ENCODE measurements at regions not wholly inside any gene's neighbourhood (a gene's known extent, or its start where the extent isn't known, plus 50 kb on each side); places are given as distances from the start of the nearest gene placed in this dataset.

GRCh38 chr10:6907877-6908530, 327.9 kb upstream of the PRKCQ start:
- no peak overlapping the region for H3K9ac ChIP-seq (ENCODE audit: low read depth in 1 of 2, low read length in 2 of 2)
- no peaks in the 10 kb centered on the region for H3K4me1 ChIP-seq (ENCODE audit: control insufficient read depth in 2 of 2, insufficient read depth in 2 of 2, low read length in 2 of 2)
- H3K36me3 ChIP-seq (ENCODE audit: control insufficient read depth in 2 of 2, insufficient read depth in 2 of 2, low read length in 2 of 2): no peaks in the 10 kb centered on the region
- H3K9me3 ChIP-seq (ENCODE audit: control insufficient read depth in 2 of 2, low read length in 2 of 2): peaks cover 0 to 3% of the 10 kb centered on the region in 2 donors
- H3K27ac ChIP-seq (ENCODE audit: low read depth in 2 of 2, low read length in 2 of 2): no peak overlapping the region
- H3K4me3 ChIP-seq (ENCODE audit: low read length in 2 of 2): no peak overlapping the region
- H3K27me3 ChIP-seq (ENCODE audit: control insufficient read depth in 2 of 2, insufficient read depth in 2 of 2, low read length in 2 of 2): no peaks in the 10 kb centered on the region

DNA sequence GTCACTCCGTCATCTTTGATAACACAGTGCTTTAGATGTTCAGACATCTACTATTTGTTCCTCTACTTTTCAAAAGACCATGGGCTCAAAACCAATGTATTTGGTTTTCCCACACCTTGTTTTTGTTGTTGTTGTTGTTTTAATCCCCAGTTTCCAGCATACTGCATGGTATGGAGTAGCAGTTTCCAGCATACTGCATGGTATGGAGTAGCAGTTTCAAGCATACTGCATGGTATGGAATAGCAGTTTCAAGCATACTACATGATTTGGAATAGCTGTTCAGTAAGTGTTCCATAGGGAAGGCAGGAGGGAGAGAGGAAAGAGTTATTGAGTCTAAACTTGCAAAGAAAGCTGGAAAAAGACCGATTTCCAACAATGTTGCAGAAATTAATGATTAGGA, 314.3 kb upstream of the PRKCQ start:
- Histone ChIP-seq H3K4me1 (ENCODE audit: control insufficient read depth in 2 of 2, insufficient read depth in 2 of 2, low read length in 2 of 2) (no peaks in the 10 kb centered on the region), H3K4me3 (ENCODE audit: low read length in 2 of 2) (no peak overlapping the region), H3K27me3 (ENCODE audit: control insufficient read depth in 2 of 2, insufficient read depth in 2 of 2, low read length in 2 of 2) (no peaks in the 10 kb centered on the region), H3K9ac (ENCODE audit: low read depth in 1 of 2, low read length in 2 of 2) (no peak overlapping the region), H3K9me3 (ENCODE audit: control insufficient read depth in 2 of 2, low read length in 2 of 2) (no peaks in the 10 kb centered on the region), H3K27ac (ENCODE audit: low read depth in 2 of 2, low read length in 2 of 2) (no peak overlapping the region), H3K36me3 (ENCODE audit: control insufficient read depth in 2 of 2, insufficient read depth in 2 of 2, low read length in 2 of 2) (no peaks in the 10 kb centered on the region)

- Histone ChIP-seq H3K9me3 (ENCODE audit: control insufficient read depth in 2 of 2, low read length in 2 of 2) (no peaks in the 10 kb centered on the region), H3K36me3 (ENCODE audit: control insufficient read depth in 2 of 2, insufficient read depth in 2 of 2, low read length in 2 of 2) (no peaks in the 10 kb centered on the region), H3K4me1 (ENCODE audit: control insufficient read depth in 2 of 2, insufficient read depth in 2 of 2, low read length in 2 of 2) (no peaks in the 10 kb centered on the region), H3K4me3 (ENCODE audit: low read length in 2 of 2) (no peak overlapping the region), H3K9ac (ENCODE audit: low read depth in 1 of 2, low read length in 2 of 2) (no peak overlapping the region), H3K27me3 (ENCODE audit: control insufficient read depth in 2 of 2, insufficient read depth in 2 of 2, low read length in 2 of 2) (no peaks in the 10 kb centered on the region), H3K27ac (ENCODE audit: low read depth in 2 of 2, low read length in 2 of 2) (no peak overlapping the region)
Observed at GRCh38 chr10:6892864-6893263, 312.8 kb upstream of the PRKCQ start.

DNA sequence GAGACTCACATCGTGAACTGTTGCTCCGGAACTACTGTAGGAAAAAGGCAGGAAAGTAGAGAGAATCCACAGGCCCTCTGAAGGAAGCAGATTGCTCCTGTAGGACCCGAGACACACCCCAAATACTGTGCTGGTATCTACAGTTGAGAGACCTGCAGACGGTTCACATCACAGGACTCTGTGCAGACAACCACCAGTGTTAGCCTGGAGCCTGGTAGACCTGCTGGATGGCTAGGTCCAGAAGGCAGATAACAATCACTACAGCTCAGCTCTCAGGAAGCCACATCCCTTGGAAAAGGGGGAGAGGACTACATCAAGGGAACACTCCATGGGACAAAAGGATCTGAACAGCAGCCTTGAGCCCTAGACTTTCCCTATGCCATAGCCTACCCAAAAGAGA, 311.8 kb upstream of the PRKCQ start:
- H3K9ac ChIP-seq (ENCODE audit: low read depth in 1 of 2, low read length in 2 of 2): no peak overlapping the region
- H3K27ac ChIP-seq (ENCODE audit: low read depth in 2 of 2, low read length in 2 of 2): no peak overlapping the region
- no peaks in the 10 kb centered on the region for H3K4me1 ChIP-seq (ENCODE audit: control insufficient read depth in 2 of 2, insufficient read depth in 2 of 2, low read length in 2 of 2)
- no peak overlapping the region for H3K4me3 ChIP-seq (ENCODE audit: low read length in 2 of 2)
- no peaks in the 10 kb centered on the region for H3K27me3 ChIP-seq (ENCODE audit: control insufficient read depth in 2 of 2, insufficient read depth in 2 of 2, low read length in 2 of 2)
- no peaks in the 10 kb centered on the region for H3K9me3 ChIP-seq (ENCODE audit: control insufficient read depth in 2 of 2, low read length in 2 of 2)
- H3K36me3 ChIP-seq (ENCODE audit: control insufficient read depth in 2 of 2, insufficient read depth in 2 of 2, low read length in 2 of 2): no peaks in the 10 kb centered on the region

GRCh38 chr10:6889718-6890117, 309.6 kb upstream of the PRKCQ start:
- H3K9me3 ChIP-seq (ENCODE audit: control insufficient read depth in 2 of 2, low read length in 2 of 2): no peaks in the 10 kb centered on the region
- no peak overlapping the region for H3K4me3 ChIP-seq (ENCODE audit: low read length in 2 of 2)
- H3K27me3 ChIP-seq (ENCODE audit: control insufficient read depth in 2 of 2, insufficient read depth in 2 of 2, low read length in 2 of 2): no peaks in the 10 kb centered on the region
- no peak overlapping the region for H3K27ac ChIP-seq (ENCODE audit: low read depth in 2 of 2, low read length in 2 of 2)
- H3K4me1 ChIP-seq (ENCODE audit: control insufficient read depth in 2 of 2, insufficient read depth in 2 of 2, low read length in 2 of 2): no peaks in the 10 kb centered on the region
- no peak overlapping the region for H3K9ac ChIP-seq (ENCODE audit: low read depth in 1 of 2, low read length in 2 of 2)
- no peaks in the 10 kb centered on the region for H3K36me3 ChIP-seq (ENCODE audit: control insufficient read depth in 2 of 2, insufficient read depth in 2 of 2, low read length in 2 of 2)

- Histone ChIP-seq H3K9me3 (ENCODE audit: control insufficient read depth in 2 of 2, low read length in 2 of 2) (no peaks in the 10 kb centered on the region), H3K27me3 (ENCODE audit: control insufficient read depth in 2 of 2, insufficient read depth in 2 of 2, low read length in 2 of 2) (no peaks in the 10 kb centered on the region), H3K27ac (ENCODE audit: low read depth in 2 of 2, low read length in 2 of 2) (no peak overlapping the region), H3K4me1 (ENCODE audit: control insufficient read depth in 2 of 2, insufficient read depth in 2 of 2, low read length in 2 of 2) (no peaks in the 10 kb centered on the region), H3K36me3 (ENCODE audit: control insufficient read depth in 2 of 2, insufficient read depth in 2 of 2, low read length in 2 of 2) (no peaks in the 10 kb centered on the region), H3K4me3 (ENCODE audit: low read length in 2 of 2) (no peak overlapping the region), H3K9ac (ENCODE audit: low read depth in 1 of 2, low read length in 2 of 2) (no peak overlapping the region)
Observed at GRCh38 chr10:6888434-6888833, 308.4 kb upstream of the PRKCQ start.

DNA sequence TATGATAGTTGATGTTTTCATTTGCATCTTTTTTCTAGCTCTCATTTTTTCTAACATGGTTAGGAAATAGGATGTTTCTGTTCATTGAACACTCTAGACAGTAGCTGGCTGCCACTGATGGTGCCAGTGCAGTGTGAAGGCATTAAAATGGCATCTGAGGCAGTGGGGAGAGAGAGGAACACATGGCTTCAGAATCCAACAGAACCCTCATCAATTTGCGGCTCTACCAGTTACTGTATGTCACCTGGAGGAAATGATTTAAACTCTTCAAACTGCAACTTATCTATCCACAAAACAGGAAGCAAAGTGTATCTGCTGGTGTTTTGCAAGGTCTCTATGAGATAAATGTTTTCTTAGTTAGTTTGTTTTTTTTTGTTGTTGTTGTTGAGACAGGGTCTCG, 305.2 kb upstream of the PRKCQ start:
- Histone ChIP-seq H3K9me3 (ENCODE audit: control insufficient read depth in 2 of 2, low read length in 2 of 2) (no peaks in the 10 kb centered on the region), H3K4me1 (ENCODE audit: control insufficient read depth in 2 of 2, insufficient read depth in 2 of 2, low read length in 2 of 2) (no peaks in the 10 kb centered on the region), H3K4me3 (ENCODE audit: low read length in 2 of 2) (no peak overlapping the region), H3K27me3 (ENCODE audit: control insufficient read depth in 2 of 2, insufficient read depth in 2 of 2, low read length in 2 of 2) (no peaks in the 10 kb centered on the region), H3K36me3 (ENCODE audit: control insufficient read depth in 2 of 2, insufficient read depth in 2 of 2, low read length in 2 of 2) (no peaks in the 10 kb centered on the region), H3K9ac (ENCODE audit: low read depth in 1 of 2, low read length in 2 of 2) (no peak overlapping the region), H3K27ac (ENCODE audit: low read depth in 2 of 2, low read length in 2 of 2) (no peak overlapping the region)

DNA sequence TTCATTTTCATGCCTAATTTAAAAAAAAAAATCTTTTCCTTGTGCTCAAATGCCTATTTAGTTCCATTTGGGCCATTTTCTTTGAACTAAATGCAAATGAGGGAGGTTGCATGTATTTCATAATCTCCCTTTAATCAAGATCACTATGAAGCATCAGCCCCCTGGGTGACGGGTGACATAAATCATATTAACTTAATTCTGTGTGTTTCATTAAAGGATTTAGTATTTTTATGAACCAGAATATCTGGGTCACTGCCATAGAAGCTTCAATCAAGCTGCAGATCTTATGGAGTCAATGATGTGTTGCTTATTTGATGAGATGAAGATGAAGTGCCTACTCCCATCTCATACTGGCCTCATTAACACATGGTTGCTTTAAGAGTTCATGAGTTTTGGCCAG, 301.9 kb upstream of the PRKCQ start:
- H3K4me3 ChIP-seq (ENCODE audit: low read length in 2 of 2): no peak overlapping the region
- H3K27ac ChIP-seq (ENCODE audit: low read depth in 2 of 2, low read length in 2 of 2): no peak overlapping the region
- H3K36me3 ChIP-seq (ENCODE audit: control insufficient read depth in 2 of 2, insufficient read depth in 2 of 2, low read length in 2 of 2): no peaks in the 10 kb centered on the region
- H3K27me3 ChIP-seq (ENCODE audit: control insufficient read depth in 2 of 2, insufficient read depth in 2 of 2, low read length in 2 of 2): peaks cover 0 to 2% of the 10 kb centered on the region in 2 donors
- no peaks in the 10 kb centered on the region for H3K9me3 ChIP-seq (ENCODE audit: control insufficient read depth in 2 of 2, low read length in 2 of 2)
- no peak overlapping the region for H3K9ac ChIP-seq (ENCODE audit: low read depth in 1 of 2, low read length in 2 of 2)
- no peaks in the 10 kb centered on the region for H3K4me1 ChIP-seq (ENCODE audit: control insufficient read depth in 2 of 2, insufficient read depth in 2 of 2, low read length in 2 of 2)

- no peaks in the 10 kb centered on the region for H3K36me3 ChIP-seq (ENCODE audit: control insufficient read depth in 2 of 2, insufficient read depth in 2 of 2, low read length in 2 of 2)
- no peak overlapping the region for H3K9ac ChIP-seq (ENCODE audit: low read depth in 1 of 2, low read length in 2 of 2)
- no peaks in the 10 kb centered on the region for H3K4me1 ChIP-seq (ENCODE audit: control insufficient read depth in 2 of 2, insufficient read depth in 2 of 2, low read length in 2 of 2)
- H3K4me3 ChIP-seq (ENCODE audit: low read length in 2 of 2): no peak overlapping the region
- peaks cover 0 to 2% of the 10 kb centered on the region in 2 donors for H3K27me3 ChIP-seq (ENCODE audit: control insufficient read depth in 2 of 2, insufficient read depth in 2 of 2, low read length in 2 of 2)
- no peak overlapping the region for H3K27ac ChIP-seq (ENCODE audit: low read depth in 2 of 2, low read length in 2 of 2)
- H3K9me3 ChIP-seq (ENCODE audit: control insufficient read depth in 2 of 2, low read length in 2 of 2): no peaks in the 10 kb centered on the region
Observed at GRCh38 chr10:6877722-6878392, 297.8 kb upstream of the PRKCQ start.

GRCh38 chr10:6877336-6877721, 297.3 kb upstream of the PRKCQ start:
- H3K4me1 ChIP-seq (ENCODE audit: control insufficient read depth in 2 of 2, insufficient read depth in 2 of 2, low read length in 2 of 2): no peaks in the 10 kb centered on the region
- H3K4me3 ChIP-seq (ENCODE audit: low read length in 2 of 2): no peak overlapping the region
- H3K27ac ChIP-seq (ENCODE audit: low read depth in 2 of 2, low read length in 2 of 2): no peak overlapping the region
- no peaks in the 10 kb centered on the region for H3K9me3 ChIP-seq (ENCODE audit: control insufficient read depth in 2 of 2, low read length in 2 of 2)
- H3K9ac ChIP-seq (ENCODE audit: low read depth in 1 of 2, low read length in 2 of 2): no peak overlapping the region
- peaks cover 0 to 2% of the 10 kb centered on the region in 2 donors for H3K27me3 ChIP-seq (ENCODE audit: control insufficient read depth in 2 of 2, insufficient read depth in 2 of 2, low read length in 2 of 2)
- no peaks in the 10 kb centered on the region for H3K36me3 ChIP-seq (ENCODE audit: control insufficient read depth in 2 of 2, insufficient read depth in 2 of 2, low read length in 2 of 2)
